ENCODE measurements at regions not wholly inside any gene's neighbourhood (a gene's known extent, or its start where the extent isn't known, plus 50 kb on each side); places are given as distances from the start of the nearest gene placed in this dataset.

DNA sequence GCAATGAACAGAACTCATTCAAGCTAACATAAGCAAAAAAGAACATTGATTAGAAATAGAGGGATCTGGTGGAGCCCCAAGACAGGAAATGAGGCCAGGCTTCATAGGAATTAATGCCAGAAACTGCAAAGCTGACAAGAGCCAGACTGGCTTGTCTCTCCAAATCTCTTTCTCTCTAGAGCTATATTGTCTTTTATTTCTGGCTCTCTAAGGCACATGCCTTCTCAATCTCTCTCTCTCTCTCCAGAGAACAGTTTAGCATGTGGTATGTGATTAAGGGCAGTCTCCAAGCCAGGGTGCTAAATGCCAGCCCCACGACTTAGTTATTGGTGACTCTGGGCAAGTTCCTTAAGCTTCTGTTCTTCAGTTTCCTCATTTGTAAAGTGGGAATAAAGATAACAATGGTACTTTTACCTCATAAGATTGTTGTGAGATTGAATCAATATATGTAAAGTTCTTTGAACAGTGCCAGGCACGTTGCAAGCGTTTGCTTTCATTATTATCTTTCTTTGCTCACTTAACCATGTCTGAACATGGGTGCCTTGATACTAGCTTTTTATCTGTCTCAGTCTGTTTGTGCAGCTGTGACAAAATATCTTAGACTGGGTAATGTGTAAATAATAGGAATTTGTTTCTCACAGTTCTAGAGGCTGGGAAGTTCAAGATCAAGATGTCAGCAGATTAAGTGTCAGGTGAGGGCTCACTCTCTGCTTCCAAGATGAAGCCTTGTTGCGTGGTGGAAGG is 123.2 kb downstream of the BDH1 start:
- TF ChIP-seq, protein P1, sequence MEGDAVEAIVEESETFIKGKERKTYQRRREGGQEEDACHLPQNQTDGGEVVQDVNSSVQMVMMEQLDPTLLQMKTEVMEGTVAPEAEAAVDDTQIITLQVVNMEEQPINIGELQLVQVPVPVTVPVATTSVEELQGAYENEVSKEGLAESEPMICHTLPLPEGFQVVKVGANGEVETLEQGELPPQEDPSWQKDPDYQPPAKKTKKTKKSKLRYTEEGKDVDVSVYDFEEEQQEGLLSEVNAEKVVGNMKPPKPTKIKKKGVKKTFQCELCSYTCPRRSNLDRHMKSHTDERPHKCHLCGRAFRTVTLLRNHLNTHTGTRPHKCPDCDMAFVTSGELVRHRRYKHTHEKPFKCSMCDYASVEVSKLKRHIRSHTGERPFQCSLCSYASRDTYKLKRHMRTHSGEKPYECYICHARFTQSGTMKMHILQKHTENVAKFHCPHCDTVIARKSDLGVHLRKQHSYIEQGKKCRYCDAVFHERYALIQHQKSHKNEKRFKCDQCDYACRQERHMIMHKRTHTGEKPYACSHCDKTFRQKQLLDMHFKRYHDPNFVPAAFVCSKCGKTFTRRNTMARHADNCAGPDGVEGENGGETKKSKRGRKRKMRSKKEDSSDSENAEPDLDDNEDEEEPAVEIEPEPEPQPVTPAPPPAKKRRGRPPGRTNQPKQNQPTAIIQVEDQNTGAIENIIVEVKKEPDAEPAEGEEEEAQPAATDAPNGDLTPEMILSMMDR (IDR thresholded peaks at IDR 0.05; ENCODE audit: insufficient read depth in 1 of 2, low read depth in 1 of 2, low read length in 1 of 2, severe bottlenecking in 1 of 2, unreplicated experiment in 1 of 2) = no peak
- CTCF ChIA-PET = interaction anchor here (0.8 kb wide), 1 partner anchor 14 kb away, joined by 6 read pairs; no protein-coding TSS in a partner anchor
- H3K9me3 Mint-ChIP-seq (ENCODE audit: unreplicated experiment) = peaks cover 11% of the 10 kb centered on the region
- no peak for DNase-seq
- H3K36me3 Mint-ChIP-seq (ENCODE audit: insufficient read depth, unreplicated experiment) = peaks cover 4% of the 10 kb centered on the region
- H3K4me3 Mint-ChIP-seq (ENCODE audit: unreplicated experiment) = no peak overlapping the region
- peaks cover 33% of the 10 kb centered on the region for H3K4me1 Mint-ChIP-seq (ENCODE audit: low read depth, unreplicated experiment)
- intact Hi-C loops (cut with micrococcal nuclease; ENCODE audit: unreplicated experiment) = no loop called here
- no peaks in the 10 kb centered on the region for H3K9me3 ChIP-seq
- H3K4me3 ChIP-seq (ENCODE audit: low read depth, low read length) = no peak overlapping the region
- no peaks in the 10 kb centered on the region for H3K36me3 ChIP-seq (ENCODE audit: control insufficient read depth, insufficient read depth, low read length)
- no peak overlapping the region for H3K27ac Mint-ChIP-seq (ENCODE audit: unreplicated experiment)
- POLR2A ChIA-PET = interaction anchor here (0.6 to 0.8 kb wide), 2 partner anchors 25 to 135 kb away, joined by 10 to 11 read pairs; partner anchors contain the start of gene DLG1
- H3K27me3 Mint-ChIP-seq (ENCODE audit: insufficient read depth, unreplicated experiment) = no peaks in the 10 kb centered on the region
- peaks cover 21% of the 10 kb centered on the region for H3K4me1 ChIP-seq
- no peaks in the 10 kb centered on the region for H3K27me3 ChIP-seq (replicated peaks; ENCODE audit: control insufficient read depth, insufficient read depth, low read length)
- no TSS peak for BruUV-seq (replicated peaks)

DNA sequence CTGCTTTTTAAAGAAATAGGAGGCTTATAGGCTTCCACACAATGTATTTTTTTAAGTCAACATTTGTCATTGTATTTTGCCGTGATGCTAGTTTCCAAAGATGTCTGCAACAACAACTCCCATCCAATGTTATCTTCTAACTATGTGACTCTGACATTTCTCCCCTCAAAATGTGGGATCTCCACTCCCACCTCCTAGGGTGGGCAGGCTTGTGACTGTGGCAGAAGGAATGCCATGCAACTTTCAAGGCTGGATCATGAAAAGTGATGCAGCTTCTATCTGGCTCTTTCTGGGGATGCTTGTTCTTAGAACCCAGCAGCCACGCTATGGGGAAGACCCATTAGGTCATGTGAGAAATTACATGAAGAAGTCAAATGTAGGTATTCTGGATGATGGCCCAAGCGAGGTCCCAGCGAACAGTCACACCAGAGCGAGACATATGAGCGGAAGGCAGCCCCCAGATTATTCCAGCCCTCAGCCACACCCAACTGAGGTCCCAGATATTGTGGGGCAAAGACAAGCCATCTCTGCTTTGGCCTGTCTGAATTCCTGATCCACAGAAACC is 124.3 kb downstream of the BDH1 start:
- Mint-ChIP-seq H3K27me3 (ENCODE audit: insufficient read depth, unreplicated experiment) (no peaks in the 10 kb centered on the region), H3K9me3 (ENCODE audit: unreplicated experiment) (peaks cover 11% of the 10 kb centered on the region), H3K27ac (ENCODE audit: unreplicated experiment) (no peak overlapping the region), H3K36me3 (ENCODE audit: insufficient read depth, unreplicated experiment) (peaks cover 4% of the 10 kb centered on the region), H3K4me1 (ENCODE audit: low read depth, unreplicated experiment) (peaks cover 33% of the 10 kb centered on the region), H3K4me3 (ENCODE audit: unreplicated experiment) (no peak overlapping the region)
- no peak overlapping the region for H3K4me3 ChIP-seq (ENCODE audit: low read depth, low read length)
- ChIA-PET CTCF (no interaction called here), POLR2A (no interaction called here)
- peaks cover 21% of the 10 kb centered on the region for H3K4me1 ChIP-seq
- no peaks in the 10 kb centered on the region for H3K27me3 ChIP-seq (replicated peaks; ENCODE audit: control insufficient read depth, insufficient read depth, low read length)
- H3K9me3 ChIP-seq = no peaks in the 10 kb centered on the region
- intact Hi-C loops (cut with micrococcal nuclease; ENCODE audit: unreplicated experiment) = no loop called here
- TF ChIP-seq, protein P1 (IDR thresholded peaks at IDR 0.05; ENCODE audit: insufficient read depth in 1 of 2, low read depth in 1 of 2, low read length in 1 of 2, severe bottlenecking in 1 of 2, unreplicated experiment in 1 of 2) = no peak
- no TSS peak for BruUV-seq (replicated peaks)
- H3K36me3 ChIP-seq (ENCODE audit: control insufficient read depth, insufficient read depth, low read length) = no peaks in the 10 kb centered on the region
- DNase-seq = no peak

DNA sequence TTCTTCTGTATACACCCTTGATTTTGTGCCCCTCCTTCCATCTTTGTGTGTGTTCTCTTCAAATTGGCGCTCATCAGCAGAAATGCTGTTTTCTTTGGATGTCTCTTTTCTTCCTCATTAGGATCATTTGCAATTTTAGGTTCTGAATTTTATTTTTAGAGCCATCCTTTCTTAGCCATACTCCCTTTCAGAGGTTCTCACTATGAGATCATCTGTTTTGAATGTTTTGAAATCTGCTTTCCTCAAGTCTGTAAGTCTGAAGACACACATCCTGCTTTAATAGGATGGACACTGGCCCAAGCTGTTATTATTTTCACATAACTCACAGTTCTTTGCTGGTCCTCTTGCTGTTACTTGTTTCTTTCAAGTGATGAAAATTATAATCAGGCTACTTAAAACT is 124.8 kb downstream of the BDH1 start:
- peaks cover 11% of the 10 kb centered on the region for H3K9me3 Mint-ChIP-seq (ENCODE audit: unreplicated experiment)
- H3K27me3 ChIP-seq (replicated peaks; ENCODE audit: control insufficient read depth, insufficient read depth, low read length) = no peaks in the 10 kb centered on the region
- intact Hi-C loops (cut with micrococcal nuclease; ENCODE audit: unreplicated experiment) = no loop called here
- no TSS peak for BruUV-seq (replicated peaks)
- H3K27me3 Mint-ChIP-seq (ENCODE audit: insufficient read depth, unreplicated experiment) = no peaks in the 10 kb centered on the region
- peaks cover 33% of the 10 kb centered on the region for H3K4me1 Mint-ChIP-seq (ENCODE audit: low read depth, unreplicated experiment)
- peaks cover 4% of the 10 kb centered on the region for H3K36me3 Mint-ChIP-seq (ENCODE audit: insufficient read depth, unreplicated experiment)
- no peak overlapping the region for H3K27ac Mint-ChIP-seq (ENCODE audit: unreplicated experiment)
- H3K4me3 Mint-ChIP-seq (ENCODE audit: unreplicated experiment) = no peak overlapping the region
- no peak for DNase-seq
- H3K4me3 ChIP-seq (ENCODE audit: low read depth, low read length) = no peak overlapping the region
- peaks cover 21% of the 10 kb centered on the region for H3K4me1 ChIP-seq
- TF ChIP-seq, protein P1 (IDR thresholded peaks at IDR 0.05; ENCODE audit: insufficient read depth in 1 of 2, low read depth in 1 of 2, low read length in 1 of 2, severe bottlenecking in 1 of 2, unreplicated experiment in 1 of 2) = no peak
- POLR2A ChIA-PET = no interaction called here
- no peaks in the 10 kb centered on the region for H3K36me3 ChIP-seq (ENCODE audit: control insufficient read depth, insufficient read depth, low read length)
- CTCF ChIA-PET = no interaction called here
- H3K9me3 ChIP-seq = no peaks in the 10 kb centered on the region

Measured in Caco-2 (cell line).